Hematopoietic multipotent progenitor cell treated with erythropoietin and hydrocortisone succinate and interleukin-3 and kit ligand, for 4 days (in vitro differentiated cells): ENCODE measurements at regions not wholly inside any gene's neighbourhood (a gene's known extent, or its start where the extent isn't known, plus 50 kb on each side); places are given as distances from the start of the nearest gene placed in this dataset.

Experiments
- DNase-seq: peaks from one replicate; pipeline ENCODE4 v3.0.0-alpha.2; 2015

GRCh38 chr3:42037318-42037945 lies 53.7 kb upstream of the TRAK1 start:
- DNase-seq: no peak

DNA sequence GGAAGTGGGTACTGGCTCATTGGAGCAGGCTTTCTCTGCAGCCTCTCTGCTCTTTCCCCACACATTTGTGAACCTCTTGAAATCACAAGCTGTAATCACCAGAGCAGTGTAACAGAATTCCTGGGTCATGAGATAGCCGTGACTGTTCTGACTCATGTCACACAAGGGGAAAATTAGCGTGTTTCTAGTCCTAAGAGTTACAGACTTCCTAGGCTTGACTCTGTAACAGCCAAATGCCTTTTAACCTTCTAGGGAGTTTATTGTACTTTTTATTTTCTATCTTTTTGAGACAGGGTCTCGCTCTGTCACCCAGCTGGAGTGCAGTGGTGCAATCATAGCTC lies 54.7 kb upstream of the TRAK1 start:
- DNase-seq: no peak

DNA sequence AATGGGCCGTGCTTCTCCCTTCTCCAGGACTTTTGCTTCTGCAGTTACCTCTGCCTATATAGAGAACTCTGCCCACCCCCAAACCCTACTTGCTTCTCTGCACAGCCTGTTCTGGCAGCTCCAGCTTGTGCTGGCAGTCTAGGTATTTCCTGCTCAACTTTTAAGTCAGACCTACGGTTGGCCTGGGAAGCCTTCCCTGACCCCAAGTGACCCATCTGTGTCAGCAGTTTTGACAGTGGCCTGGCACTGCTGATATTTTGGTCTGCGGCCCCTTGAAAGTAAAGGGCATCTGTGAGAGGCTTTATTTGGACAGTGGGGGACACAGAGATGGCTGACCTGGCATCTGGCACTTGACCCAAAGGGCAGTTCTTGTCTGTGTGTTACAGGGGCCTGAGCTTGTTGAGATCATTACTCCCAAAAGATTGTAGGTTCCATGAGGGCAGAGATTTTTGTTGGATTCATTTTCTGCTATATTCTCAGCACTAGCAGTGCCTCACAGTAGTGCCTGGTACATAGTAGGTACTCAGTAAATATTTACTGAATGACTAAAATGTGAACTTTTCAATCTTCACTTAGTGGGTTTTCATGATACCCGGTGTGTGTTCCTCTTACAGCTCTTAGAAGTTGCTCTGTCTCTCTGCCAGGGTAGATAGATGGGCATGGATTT lies 55.2 kb upstream of the TRAK1 start:
- no peak for DNase-seq

DNA sequence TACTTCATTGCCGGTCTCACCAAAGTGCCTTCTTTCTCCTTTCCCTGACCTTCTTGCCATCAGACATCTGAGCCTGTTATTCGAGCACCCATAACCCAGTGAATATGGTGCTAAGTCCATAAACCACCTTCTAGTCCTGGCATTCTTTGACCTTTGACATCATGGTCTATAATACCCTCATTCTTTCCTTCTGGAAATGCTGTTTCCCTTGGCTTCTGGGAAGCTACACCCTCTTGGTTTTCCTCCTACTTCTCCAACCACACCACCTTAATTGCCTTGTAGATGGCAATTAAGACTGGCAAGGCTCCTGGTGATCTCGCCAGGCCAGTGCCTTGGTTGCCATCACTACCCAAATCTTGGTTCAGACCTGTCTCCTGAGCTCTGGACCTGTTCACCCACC lies 56.1 kb upstream of the TRAK1 start:
- DNase-seq: no peak

DNA sequence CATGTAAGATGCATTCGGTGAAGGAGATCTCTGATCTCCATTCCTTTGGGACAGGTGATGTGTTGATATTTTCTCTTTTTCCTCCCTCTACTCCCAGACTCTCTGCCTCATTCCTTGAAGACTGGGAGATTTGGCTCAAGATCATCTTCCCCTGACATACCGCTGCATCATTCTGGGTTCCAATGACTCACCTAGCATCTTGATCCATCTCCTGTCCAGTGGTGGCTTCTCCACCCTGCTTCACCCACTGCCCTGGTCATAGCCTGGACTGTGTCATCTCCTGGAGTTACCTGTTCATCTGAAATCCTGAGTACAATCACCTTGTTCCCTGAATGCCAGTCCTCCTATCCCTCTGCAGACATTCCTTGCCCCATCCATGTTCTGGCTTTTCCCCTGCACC lies 57.4 kb upstream of the TRAK1 start:
- DNase-seq: no peak

DNA sequence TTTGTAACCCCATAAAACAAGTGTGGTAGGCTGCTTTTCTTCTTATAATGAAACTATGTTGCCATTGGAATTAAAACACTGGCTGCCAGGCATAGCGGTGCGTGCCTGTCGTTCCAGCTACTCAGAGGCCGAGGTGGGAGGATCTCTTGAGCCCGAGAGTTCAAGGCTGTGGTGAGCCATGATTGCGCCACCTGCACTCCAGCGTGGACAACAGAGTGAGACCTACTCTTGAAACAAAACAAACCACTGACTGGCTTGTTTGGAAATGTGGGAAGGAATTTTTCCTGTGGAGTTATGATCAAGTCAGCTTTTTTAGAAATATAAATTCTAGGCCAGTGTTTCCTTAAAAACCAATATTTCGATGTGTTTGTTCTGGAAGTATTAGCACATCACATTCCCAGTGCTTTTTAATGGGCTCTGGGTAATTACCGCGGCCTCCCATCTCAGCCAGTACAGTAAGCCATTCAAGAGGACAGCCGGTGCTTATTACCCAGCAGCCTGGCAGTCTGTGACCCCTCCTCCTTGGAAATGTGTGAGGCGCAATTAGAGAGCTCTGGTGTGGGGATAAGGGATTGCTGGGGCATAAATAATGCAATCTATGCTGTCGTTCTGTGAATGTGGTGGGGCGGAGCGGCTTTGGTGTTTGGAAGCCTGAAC lies 58.3 kb upstream of the TRAK1 start:
- peak; percentile 40 for DNase-seq

GRCh38 chr3:42031808-42032480 lies 59.2 kb upstream of the TRAK1 start:
- no peak for DNase-seq

GRCh38 chr3:42028474-42028873 lies 62.7 kb upstream of the TRAK1 start:
- no peak for DNase-seq

DNA sequence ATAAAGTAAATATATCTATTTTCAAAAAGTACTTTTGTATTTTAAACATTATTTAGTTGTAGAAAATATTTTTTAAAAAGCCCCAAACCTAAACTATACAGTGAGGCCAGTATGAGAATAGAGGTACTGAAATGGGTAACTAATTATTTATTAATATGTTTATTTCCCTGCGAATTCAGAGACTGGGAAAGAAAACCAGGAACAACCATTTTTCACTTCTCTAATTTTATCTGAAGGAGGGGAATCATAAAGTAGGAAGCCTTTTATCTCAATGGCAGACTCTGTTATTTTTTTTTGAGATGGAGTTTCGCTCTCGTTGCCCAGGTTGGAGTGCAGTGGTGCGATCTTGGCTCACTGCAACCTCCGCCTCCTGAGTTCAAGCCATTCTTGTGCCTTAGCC lies 63.6 kb upstream of the TRAK1 start:
- DNase-seq: no peak

- peak; percentile 90 for DNase-seq
Observed at GRCh38 chr3:42025370-42026138, 63.7 kb upstream of the ULK4 start.

DNA sequence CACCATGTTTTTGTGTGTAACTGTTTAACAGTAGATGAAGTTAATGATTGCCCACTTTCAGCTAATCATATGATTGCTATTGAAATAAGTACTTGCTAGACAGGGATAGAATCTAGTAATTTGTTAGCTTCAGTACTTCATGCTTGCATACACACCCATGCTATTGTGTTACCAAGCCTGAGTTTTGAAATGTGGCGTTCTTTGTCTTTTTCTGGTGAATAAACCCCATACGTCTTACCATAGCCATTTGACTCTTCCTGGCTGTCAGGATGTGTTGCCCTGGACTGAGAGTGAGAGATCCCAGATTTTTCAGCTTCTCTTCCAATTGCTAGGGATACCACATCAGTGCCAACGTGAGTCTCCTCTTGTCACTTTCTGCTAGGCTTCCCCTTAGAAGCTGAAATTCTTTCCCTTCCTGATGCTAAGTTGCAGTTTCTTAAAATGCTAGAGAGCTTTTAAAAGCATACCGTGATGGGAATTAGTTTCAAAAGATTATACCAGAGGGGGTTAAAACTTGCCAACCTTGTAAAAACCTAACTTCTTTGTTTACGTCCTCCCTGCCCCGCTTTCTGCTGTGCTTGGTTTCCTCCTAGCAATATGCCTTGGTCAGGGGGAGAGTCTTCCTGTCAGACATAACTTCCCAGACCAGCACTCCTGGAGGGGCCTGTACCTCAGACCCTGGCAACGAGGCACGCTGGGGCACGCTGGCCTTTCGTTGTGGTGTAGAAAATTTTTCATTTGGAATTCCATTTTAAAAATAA lies 62.9 kb upstream of the ULK4 start:
- DNase-seq: no peak

DNA sequence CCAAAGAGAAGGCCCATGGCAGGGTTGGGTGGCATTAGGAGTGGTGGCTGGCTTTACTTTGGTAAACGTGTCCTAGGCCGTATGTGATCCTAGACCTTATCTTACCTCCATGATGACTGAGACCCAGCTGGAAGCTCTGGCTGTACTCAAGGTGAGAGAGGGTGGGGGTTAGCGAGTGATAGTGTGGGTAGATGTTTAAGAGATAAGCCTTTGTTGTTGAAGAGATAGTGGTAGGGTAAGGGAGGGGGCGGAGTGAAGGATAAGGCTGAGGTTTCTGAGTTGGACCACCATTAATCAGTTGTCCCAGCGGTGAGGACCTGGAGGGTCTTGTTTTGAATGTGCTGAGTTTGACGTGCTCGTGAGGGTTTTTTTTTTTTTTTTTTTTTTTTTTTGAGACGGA lies 61.5 kb upstream of the ULK4 start:
- DNase-seq: no peak

DNA sequence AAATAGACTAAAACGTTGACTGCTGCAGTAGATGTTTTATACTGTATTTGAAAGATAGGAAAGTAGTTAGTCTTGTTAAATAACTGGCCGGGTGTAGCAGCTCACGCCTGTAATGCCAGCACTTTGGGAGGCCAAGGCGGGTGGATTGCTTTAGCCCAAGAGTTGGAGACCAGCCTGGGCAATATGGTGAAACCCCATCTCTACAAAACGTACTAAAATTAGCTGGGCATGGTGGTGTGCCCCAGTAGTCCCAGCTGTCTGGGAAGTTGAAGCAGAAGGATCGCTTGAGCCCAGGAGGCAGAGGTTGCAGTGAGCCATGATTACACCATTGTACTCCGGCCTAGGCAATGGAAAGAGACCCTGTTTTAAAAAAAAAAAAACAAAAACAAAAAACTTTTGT lies 60.5 kb upstream of the ULK4 start:
- no peak for DNase-seq

DNA sequence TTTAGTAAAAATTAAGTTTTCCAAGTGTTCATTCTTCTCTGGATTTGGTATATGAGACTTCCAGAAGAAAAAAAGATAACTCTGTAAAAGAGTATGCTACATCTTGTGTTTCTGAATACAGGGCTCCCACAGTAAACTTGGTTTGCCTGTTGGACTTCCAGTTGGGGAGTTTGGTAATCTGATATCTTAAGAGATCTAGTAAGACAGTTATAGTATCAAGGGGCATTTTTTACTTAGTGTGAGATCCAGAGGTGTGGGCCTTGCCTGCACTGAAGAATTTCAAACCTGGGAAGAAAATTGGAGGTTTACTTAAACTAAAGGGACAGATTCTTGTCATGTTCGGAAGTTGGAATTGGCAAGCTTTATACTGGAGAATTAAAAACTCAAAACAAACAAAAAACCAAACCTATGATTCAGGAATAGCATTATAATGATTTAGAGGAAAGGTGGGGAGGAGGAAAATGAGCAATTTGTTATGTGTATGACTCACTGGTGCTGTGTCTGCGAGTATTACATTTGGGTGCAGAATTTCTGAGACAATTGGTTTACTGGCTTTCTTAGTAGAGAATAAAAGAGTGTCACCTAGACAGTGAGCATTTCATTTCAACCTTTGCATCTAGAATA lies 58.9 kb upstream of the ULK4 start:
- DNase-seq: no peak

- DNase-seq: no peak
Observed at GRCh38 chr3:42019953-42020260, 58.0 kb upstream of the ULK4 start.

- DNase-seq: no peak
Observed at GRCh38 chr3:42019144-42019952, 57.4 kb upstream of the ULK4 start.

- peak; percentile 70 for DNase-seq
Observed at GRCh38 chr3:42014921-42015533, 53.1 kb upstream of the ULK4 start.

- peak; percentile 77 for DNase-seq
Observed at GRCh38 chr3:42014458-42014920, 52.6 kb upstream of the ULK4 start.

GRCh38 chr3:42013691-42014457 lies 52.0 kb upstream of the ULK4 start:
- DNase-seq: peak; percentile 58
